ENCODE measurements at regions not wholly inside any gene's neighbourhood (a gene's known extent, or its start where the extent isn't known, plus 50 kb on each side); places are given as distances from the start of the nearest gene placed in this dataset.

- no peak for TF ChIP-seq CTCF (IDR thresholded peaks at IDR 0.05; ENCODE audit: low read depth, low read length, missing control alignments)
- no peak for DNase-seq (ENCODE audit: extremely low read depth, low read depth)
Measured at GRCh38 chr7:93779115-93779514, 111.4 kb downstream of the TFPI2 start.

DNA sequence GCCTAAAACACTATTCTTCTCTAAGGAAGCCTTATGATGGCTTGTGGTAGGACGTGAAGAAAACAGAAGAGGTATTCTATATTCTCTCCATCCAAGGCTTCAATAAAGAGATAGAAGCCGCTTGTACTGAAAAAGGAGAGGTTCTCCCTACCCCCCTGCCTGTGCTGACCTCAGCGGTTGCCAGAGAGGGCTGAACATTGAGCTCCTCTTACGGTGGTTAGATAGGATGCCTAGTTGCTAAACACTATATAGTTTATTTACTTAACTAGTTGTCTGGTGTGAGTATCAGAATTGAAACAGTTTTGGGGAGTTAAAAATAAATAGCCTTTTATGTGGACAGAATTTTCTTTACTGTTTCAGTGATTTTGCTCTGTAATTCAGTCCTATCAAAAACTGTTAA lies 112.2 kb downstream of the TFPI2 start:
- H3K4me3 ChIP-seq (replicated peaks; ENCODE audit: low read depth, low read length), result no peak overlapping the region
- TF ChIP-seq CTCF (IDR thresholded peaks at IDR 0.05; ENCODE audit: low read depth, low read length, missing control alignments), result no peak
- no peak for DNase-seq (ENCODE audit: extremely low read depth, low read depth)

More at GRCh38 chr7:93779115-93779514, 111.4 kb downstream of the TFPI2 start:
- H3K4me3 ChIP-seq (replicated peaks; ENCODE audit: low read depth, low read length), result no peak overlapping the region

- no peak for DNase-seq (ENCODE audit: extremely low read depth, low read depth)
- no peak for TF ChIP-seq CTCF (IDR thresholded peaks at IDR 0.05; ENCODE audit: low read depth, low read length, missing control alignments)
- no peak overlapping the region for H3K4me3 ChIP-seq (replicated peaks; ENCODE audit: low read depth, low read length)
Measured at GRCh38 chr7:93773446-93773845, 117.1 kb downstream of the TFPI2 start.

GRCh38 chr7:93765475-93765874 lies 125.1 kb downstream of the TFPI2 start:
- DNase-seq (ENCODE audit: extremely low read depth, low read depth), result no peak
- no peak overlapping the region for H3K4me3 ChIP-seq (replicated peaks; ENCODE audit: low read depth, low read length)
- no peak for TF ChIP-seq CTCF (IDR thresholded peaks at IDR 0.05; ENCODE audit: low read depth, low read length, missing control alignments)

DNA sequence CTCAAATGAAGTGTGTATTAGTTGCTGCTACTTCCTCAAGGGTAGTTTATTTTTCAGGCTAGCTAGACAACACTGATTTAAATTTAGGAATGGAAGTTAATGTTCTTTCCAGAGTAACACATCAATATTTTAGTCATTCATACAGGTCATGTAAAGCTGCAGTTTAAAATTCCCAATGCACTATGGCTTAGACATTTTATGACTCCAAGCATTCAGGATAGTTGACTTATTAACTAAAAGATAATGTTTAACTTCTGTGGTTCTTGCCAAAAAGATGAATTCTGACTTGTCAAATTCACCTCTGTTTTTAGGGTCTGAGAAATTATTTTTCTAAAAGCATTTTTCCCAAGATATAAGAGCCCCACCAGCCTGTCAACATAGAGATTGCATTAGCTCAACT lies 131.9 kb downstream of the TFPI2 start:
- no peak overlapping the region for H3K4me3 ChIP-seq (replicated peaks; ENCODE audit: low read depth, low read length)
- no peak for TF ChIP-seq CTCF (IDR thresholded peaks at IDR 0.05; ENCODE audit: low read depth, low read length, missing control alignments)
- no peak for DNase-seq (ENCODE audit: extremely low read depth, low read depth)

- no peak for TF ChIP-seq CTCF (IDR thresholded peaks at IDR 0.05; ENCODE audit: low read depth, low read length, missing control alignments)
- H3K4me3 ChIP-seq (replicated peaks; ENCODE audit: low read depth, low read length), result no peak overlapping the region
- no peak for DNase-seq (ENCODE audit: extremely low read depth, low read depth)
Measured at GRCh38 chr7:93757426-93757825, 133.1 kb downstream of the TFPI2 start.

- no peak for DNase-seq (ENCODE audit: extremely low read depth, low read depth)
- no peak overlapping the region for H3K4me3 ChIP-seq (replicated peaks; ENCODE audit: low read depth, low read length)
- TF ChIP-seq CTCF (IDR thresholded peaks at IDR 0.05; ENCODE audit: low read depth, low read length, missing control alignments), result no peak
Measured at GRCh38 chr7:93756890-93757289, 133.7 kb downstream of the TFPI2 start.

All from HFF-Myc (cell line).